Liver (tissue), 8 donors: ENCODE measurements at regions not wholly inside any gene's neighbourhood (a gene's known extent, or its start where the extent isn't known, plus 50 kb on each side); places are given as distances from the start of the nearest gene placed in this dataset.

Source experiments
- DNase-seq: peaks from one replicate; pipeline ENCODE4 v3.0.0-alpha.2; 2017; ENCODE audit warnings: low spot score
- H3K27ac ChIP-seq, 2 donors: one replicate each; pipeline ENCODE4 v1.7.0; 2013; ENCODE audit warnings: inconsistent platforms in 2 of 2, low read length in 2 of 2, control low read depth in 1 of 2, low read depth in 1 of 2, mild to moderate bottlenecking in 1 of 2
- H3K27me3 ChIP-seq, 4 donors: one replicate each; pipeline versions ENCODE4 v1.6.1 to v1.7.0; 2013; ENCODE audit warnings: low read length in 3 of 4, inconsistent platforms in 1 of 4, mild to moderate bottlenecking in 1 of 4, moderate library complexity in 1 of 4; ENCODE audit not compliant: control insufficient read depth in 4 of 4, insufficient read depth in 4 of 4
- H3K36me3 ChIP-seq, 4 donors: one replicate each; pipeline versions ENCODE4 v1.6.1 to v1.7.0; 2013; ENCODE audit warnings: low read length in 3 of 4, mild to moderate bottlenecking in 3 of 4, low read depth in 1 of 4, moderate library complexity in 1 of 4; ENCODE audit not compliant: control insufficient read depth in 4 of 4, insufficient read depth in 3 of 4
- H3K4me1 ChIP-seq, 4 donors: one replicate each; pipeline versions ENCODE4 v1.6.1 to v1.7.0; 2013; ENCODE audit warnings: low read length in 3 of 4, mild to moderate bottlenecking in 3 of 4, moderate library complexity in 1 of 4; ENCODE audit not compliant: control insufficient read depth in 4 of 4, insufficient read depth in 4 of 4
- H3K4me3 ChIP-seq, 3 donors: one replicate each; pipeline versions ENCODE4 v1.6.1 to v1.7.0; 2013; ENCODE audit warnings: low read length in 3 of 3, control low read depth in 1 of 3, low read depth in 1 of 3, mild to moderate bottlenecking in 1 of 3
- H3K9ac ChIP-seq, 2 donors: one replicate each; pipeline ENCODE4 v1.7.0; 2013; ENCODE audit warnings: low read length in 2 of 2, mild to moderate bottlenecking in 2 of 2, moderate library complexity in 2 of 2, control low read depth in 1 of 2, low read depth in 1 of 2
- H3K9me3 ChIP-seq, 4 donors: one replicate each; pipeline versions ENCODE4 v1.6.1 to v1.7.0; 2013; ENCODE audit warnings: low read length in 3 of 4; ENCODE audit not compliant: control insufficient read depth in 4 of 4
- EGR1 ChIP-seq, 2 donors: IDR thresholded peaks; 2 replicates each; pipeline ENCODE4 v1.6.1; 2016 to 2018; ENCODE audit warnings: antibody characterized with exemption in 2 of 2, low read depth in 2 of 2
- FOXA1 ChIP-seq: IDR thresholded peaks from 2 replicates; pipeline ENCODE4 v1.6.1; 2016; ENCODE audit warnings: antibody characterized with exemption
- FOXA2 ChIP-seq: IDR thresholded peaks from 2 replicates; pipeline ENCODE4 v1.6.1; 2016; ENCODE audit warnings: antibody characterized with exemption
- GABPA ChIP-seq, 2 donors: IDR thresholded peaks in 1 of 2; conservative IDR thresholded peaks in 1 of 2; 2 replicates each; pipeline ENCODE4 v1.6.1; 2016; ENCODE audit warnings: antibody characterized with exemption in 2 of 2, mild to moderate bottlenecking in 1 of 2, moderate library complexity in 1 of 2
- HNF4A ChIP-seq, 2 donors: conservative IDR thresholded peaks; 2 replicates each; pipeline ENCODE4 v1.6.1; 2016; ENCODE audit warnings: antibody characterized with exemption in 2 of 2, mild to moderate bottlenecking in 2 of 2
- NR2F2 ChIP-seq: IDR thresholded peaks from 2 replicates; pipeline ENCODE4 v1.6.1; 2016; ENCODE audit warnings: antibody characterized with exemption
- RXRA ChIP-seq, 2 donors: IDR thresholded peaks; 2 replicates each; pipeline ENCODE4 v1.6.1; 2017 to 2018; ENCODE audit warnings: antibody characterized with exemption in 2 of 2, mild to moderate bottlenecking in 1 of 2
- SP1 ChIP-seq: IDR thresholded peaks from 2 replicates; pipeline ENCODE4 v1.6.1; 2018; ENCODE audit warnings: antibody characterized with exemption, mild to moderate bottlenecking
- YY1 ChIP-seq: IDR thresholded peaks from 2 replicates; pipeline ENCODE4 v1.6.1; 2016; ENCODE audit warnings: antibody characterized with exemption, mild to moderate bottlenecking
- ZBTB33 ChIP-seq: IDR thresholded peaks from 2 replicates; pipeline ENCODE4 v1.6.1; 2016; ENCODE audit warnings: antibody characterized with exemption
- WGBS: extraction: QIAGEN DNeasy Blood & Tissue Kit; methylation state at CpG from one replicate; pipeline ENCODE4 v1.1.7; 2013; 5-methylcytosine and 5-hydroxymethylcytosine counted together
- TF ChIP-seq, protein P1 (sequence below): fragments of 150-350 bp; IDR thresholded peaks from 2 replicates; pipeline ENCODE4 v1.5.1; 2017; ENCODE audit warnings: improper control_type of control experiment, low read depth, low read length; ENCODE audit not compliant: missing input control
- TF ChIP-seq, protein P2 (sequence below): IDR thresholded peaks from 2 replicates; pipeline ENCODE4 v1.6.1; 2016; ENCODE audit warnings: antibody characterized with exemption
- TF ChIP-seq, protein P3 (sequence below): IDR thresholded peaks from 2 replicates; pipeline ENCODE4 v1.6.1; 2016; ENCODE audit warnings: antibody characterized with exemption, mild to moderate bottlenecking
- donor health status: healthy.
- donor health status: healthy.
- donor health status: healthy.
- donor health status: healthy.
- donor health status: healthy.

- no peak for TF ChIP-seq ZBTB33
Measured at GRCh38 chr5:86686046-86686445, 68.3 kb downstream of the COX7C start (continued).

GRCh38 chr5:86688406-86688805, 70.7 kb downstream of the COX7C start:
- no peak overlapping the region for H3K27ac ChIP-seq
- no peaks in the 10 kb centered on the region for H3K36me3 ChIP-seq
- WGBS, result 54% methylated on average over 2 of the region's 2 CpGs
- H3K27me3 ChIP-seq, result no peaks in the 10 kb centered on the region
- no peak overlapping the region for H3K9ac ChIP-seq
- H3K4me3 ChIP-seq, result no peak overlapping the region
- no peaks in the 10 kb centered on the region for H3K4me1 ChIP-seq
- DNase-seq, result no peak
- TF ChIP-seq SP1 (no peak), NR2F2 (no peak), ZBTB33 (no peak), HNF4A (conservative IDR thresholded peaks at IDR 0.05) (no peak), FOXA2 (no peak), RXRA (IDR thresholded peaks at IDR 0.05) (no peak), FOXA1 (no peak), EGR1 (IDR thresholded peaks at IDR 0.05; ENCODE audit: low read depth in 2 of 2) (no peak), GABPA (IDR thresholded peaks at IDR 0.05 in 1 of 2, conservative IDR thresholded peaks at IDR 0.05 in 1 of 2) (no peak), YY1 (no peak)
- TF ChIP-seq, protein P1, sequence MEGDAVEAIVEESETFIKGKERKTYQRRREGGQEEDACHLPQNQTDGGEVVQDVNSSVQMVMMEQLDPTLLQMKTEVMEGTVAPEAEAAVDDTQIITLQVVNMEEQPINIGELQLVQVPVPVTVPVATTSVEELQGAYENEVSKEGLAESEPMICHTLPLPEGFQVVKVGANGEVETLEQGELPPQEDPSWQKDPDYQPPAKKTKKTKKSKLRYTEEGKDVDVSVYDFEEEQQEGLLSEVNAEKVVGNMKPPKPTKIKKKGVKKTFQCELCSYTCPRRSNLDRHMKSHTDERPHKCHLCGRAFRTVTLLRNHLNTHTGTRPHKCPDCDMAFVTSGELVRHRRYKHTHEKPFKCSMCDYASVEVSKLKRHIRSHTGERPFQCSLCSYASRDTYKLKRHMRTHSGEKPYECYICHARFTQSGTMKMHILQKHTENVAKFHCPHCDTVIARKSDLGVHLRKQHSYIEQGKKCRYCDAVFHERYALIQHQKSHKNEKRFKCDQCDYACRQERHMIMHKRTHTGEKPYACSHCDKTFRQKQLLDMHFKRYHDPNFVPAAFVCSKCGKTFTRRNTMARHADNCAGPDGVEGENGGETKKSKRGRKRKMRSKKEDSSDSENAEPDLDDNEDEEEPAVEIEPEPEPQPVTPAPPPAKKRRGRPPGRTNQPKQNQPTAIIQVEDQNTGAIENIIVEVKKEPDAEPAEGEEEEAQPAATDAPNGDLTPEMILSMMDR, result no peak
- TF ChIP-seq, protein P2, sequence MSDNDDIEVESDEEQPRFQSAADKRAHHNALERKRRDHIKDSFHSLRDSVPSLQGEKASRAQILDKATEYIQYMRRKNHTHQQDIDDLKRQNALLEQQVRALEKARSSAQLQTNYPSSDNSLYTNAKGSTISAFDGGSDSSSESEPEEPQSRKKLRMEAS, result no peak
- TF ChIP-seq, protein P3, sequence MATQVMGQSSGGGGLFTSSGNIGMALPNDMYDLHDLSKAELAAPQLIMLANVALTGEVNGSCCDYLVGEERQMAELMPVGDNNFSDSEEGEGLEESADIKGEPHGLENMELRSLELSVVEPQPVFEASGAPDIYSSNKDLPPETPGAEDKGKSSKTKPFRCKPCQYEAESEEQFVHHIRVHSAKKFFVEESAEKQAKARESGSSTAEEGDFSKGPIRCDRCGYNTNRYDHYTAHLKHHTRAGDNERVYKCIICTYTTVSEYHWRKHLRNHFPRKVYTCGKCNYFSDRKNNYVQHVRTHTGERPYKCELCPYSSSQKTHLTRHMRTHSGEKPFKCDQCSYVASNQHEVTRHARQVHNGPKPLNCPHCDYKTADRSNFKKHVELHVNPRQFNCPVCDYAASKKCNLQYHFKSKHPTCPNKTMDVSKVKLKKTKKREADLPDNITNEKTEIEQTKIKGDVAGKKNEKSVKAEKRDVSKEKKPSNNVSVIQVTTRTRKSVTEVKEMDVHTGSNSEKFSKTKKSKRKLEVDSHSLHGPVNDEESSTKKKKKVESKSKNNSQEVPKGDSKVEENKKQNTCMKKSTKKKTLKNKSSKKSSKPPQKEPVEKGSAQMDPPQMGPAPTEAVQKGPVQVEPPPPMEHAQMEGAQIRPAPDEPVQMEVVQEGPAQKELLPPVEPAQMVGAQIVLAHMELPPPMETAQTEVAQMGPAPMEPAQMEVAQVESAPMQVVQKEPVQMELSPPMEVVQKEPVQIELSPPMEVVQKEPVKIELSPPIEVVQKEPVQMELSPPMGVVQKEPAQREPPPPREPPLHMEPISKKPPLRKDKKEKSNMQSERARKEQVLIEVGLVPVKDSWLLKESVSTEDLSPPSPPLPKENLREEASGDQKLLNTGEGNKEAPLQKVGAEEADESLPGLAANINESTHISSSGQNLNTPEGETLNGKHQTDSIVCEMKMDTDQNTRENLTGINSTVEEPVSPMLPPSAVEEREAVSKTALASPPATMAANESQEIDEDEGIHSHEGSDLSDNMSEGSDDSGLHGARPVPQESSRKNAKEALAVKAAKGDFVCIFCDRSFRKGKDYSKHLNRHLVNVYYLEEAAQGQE, result no peak
- H3K9me3 ChIP-seq, result no peaks in the 10 kb centered on the region
